NCI-H226 (cell line): ENCODE measurements at regions not wholly inside any gene's neighbourhood (a gene's known extent, or its start where the extent isn't known, plus 50 kb on each side); places are given as distances from the start of the nearest gene placed in this dataset.
A peak's percentile ranks its signal among the peaks of the same experiment; 100 is the strongest.
"Not testable (repeated sequence)": the region's sequence is repeated elsewhere in the genome, so short reads cannot be mapped to it uniquely, and the experiment has no call there.

Experiments
- DNase-seq: peaks from one replicate; pipeline ENCODE4 v3.0.0-alpha.2; 2015

DNA sequence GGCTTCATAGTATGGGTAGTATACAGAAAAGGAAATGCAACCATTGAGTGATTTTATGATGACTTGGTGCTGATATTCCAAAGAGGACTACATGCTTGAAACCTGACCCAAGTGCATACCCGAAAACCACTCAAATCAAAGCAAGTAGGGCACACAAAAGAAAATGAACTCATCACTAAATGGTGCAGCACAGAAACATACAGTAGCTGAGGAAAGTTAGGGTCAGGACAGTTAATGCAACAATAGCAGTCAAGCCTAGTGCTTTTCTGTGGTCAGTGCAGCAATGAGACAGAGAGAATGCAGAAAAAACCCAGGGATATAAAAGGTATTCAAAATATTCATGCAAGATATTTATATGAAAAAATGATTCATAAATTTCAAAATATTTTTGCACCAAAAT, 711.1 kb downstream of the EPHA7 start:
- no peak for DNase-seq

DNA sequence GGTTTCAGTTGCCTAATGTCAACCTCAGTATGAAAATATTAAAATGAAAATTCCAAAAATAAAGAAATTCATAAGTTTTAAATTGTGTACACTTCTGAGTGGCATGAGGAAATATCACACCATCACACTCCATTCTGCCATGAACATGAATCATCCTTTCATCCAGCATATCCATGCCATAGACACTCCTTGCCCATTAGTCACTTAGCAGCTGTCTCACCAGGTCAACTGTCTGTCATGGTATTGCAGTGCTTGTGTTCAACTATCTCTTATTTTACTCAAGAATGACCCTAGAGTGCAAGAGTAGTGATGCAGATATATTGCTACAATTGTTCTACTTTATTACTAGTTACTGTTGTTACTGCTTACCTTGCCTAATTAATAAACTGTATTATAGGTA, 712.4 kb downstream of the EPHA7 start:
- peak; percentile 34 for DNase-seq

DNA sequence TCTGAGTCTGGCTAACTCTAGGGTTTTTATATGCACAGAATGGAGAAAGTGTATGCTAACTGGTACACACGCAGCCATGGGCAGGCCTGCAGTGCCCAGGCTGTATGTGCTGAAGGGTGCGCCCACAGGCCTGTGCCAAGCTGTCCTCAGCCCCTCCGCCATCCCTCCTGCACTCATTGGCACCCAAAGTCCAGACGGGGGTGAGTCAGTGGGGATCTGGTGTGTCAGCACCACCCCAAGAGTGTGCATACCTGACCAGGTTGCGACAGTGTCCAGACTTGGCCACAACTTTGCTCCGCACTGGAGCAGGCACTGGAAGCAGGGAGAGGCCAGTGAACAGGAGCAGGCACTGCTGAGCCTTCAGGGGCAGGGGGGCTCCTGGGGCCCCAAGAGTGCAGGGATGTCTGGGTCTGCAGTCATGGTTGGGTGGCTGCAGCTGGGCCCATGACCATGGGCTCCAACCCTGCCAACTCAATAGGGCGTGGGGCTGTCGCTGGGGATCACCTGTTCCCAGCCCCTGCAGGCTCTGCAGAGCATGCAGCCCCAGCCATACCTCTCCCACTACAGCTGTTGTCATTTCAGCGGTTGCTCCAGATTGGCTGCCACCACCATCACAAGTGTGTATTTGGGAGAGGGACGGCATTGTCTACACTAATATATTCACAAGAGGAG, 717.8 kb downstream of the EPHA7 start:
- no peak for DNase-seq

DNA sequence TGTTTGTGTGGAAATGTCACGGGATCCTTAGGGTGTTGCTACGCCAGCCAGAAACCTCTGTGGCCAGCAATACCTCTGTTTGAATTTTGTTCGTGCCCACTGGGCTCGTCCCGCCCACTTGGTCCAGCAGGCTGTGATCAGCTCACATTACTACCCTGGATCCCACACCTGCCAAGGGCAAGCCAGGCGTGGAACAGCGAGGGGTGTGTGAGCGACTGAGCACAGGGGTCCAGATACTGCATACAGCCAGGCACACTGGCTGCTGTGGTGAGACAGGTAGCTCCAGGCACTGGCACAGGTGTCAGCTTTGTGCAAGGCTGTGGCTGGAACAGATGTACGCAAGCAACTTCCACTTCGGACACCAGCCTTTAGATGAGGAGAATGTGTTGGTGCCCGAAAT, 718.9 kb downstream of the EPHA7 start:
- DNase-seq = no peak

DNA sequence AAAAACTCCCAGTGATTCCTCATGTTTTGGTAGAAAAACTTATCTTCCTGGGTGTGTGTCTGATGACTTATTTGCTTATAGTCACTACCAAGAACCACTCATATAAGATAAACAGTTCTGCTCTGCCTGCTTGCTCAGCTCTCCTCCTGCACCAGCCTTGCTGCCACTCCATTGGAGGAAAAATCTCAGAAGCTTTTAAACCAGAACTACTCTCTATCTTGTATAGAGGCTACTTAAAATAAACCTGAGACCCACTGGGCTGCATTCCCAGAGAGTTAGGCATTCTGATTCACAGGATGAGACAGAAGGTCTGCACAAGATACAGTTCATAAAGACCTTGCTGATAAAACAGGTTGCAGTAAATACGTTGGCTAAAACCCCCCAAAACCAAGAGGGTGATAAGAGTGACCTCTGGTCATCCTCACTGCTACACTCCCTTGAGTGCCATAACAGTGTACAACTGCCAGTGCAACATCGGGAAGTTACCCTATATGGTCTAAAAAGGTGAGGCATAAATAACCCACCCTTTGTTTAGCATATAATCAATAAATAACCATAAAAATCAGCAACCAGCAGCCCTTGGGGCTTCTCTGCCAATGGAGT, 728.3 kb downstream of the EPHA7 start:
- DNase-seq = peak; percentile 81

DNA sequence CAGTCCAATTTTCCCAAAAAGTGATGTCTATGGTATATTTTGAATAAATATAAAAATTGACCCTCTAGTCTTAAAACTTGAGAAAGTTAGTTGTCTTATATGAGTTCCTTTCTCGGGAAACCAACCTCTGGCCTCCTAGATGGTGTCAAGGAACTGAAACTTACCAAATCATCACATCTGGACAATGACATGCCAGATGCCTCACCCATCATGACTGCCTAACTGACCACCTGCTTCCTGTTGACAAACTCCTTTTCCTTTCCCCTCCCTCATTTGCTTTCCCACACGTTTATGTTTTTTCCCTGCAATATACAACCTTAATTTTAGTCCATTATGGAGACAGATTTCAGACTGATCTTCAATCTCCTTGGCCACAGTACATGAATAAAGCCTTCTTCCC, 731.0 kb downstream of the EPHA7 start:
- no peak for DNase-seq

DNA sequence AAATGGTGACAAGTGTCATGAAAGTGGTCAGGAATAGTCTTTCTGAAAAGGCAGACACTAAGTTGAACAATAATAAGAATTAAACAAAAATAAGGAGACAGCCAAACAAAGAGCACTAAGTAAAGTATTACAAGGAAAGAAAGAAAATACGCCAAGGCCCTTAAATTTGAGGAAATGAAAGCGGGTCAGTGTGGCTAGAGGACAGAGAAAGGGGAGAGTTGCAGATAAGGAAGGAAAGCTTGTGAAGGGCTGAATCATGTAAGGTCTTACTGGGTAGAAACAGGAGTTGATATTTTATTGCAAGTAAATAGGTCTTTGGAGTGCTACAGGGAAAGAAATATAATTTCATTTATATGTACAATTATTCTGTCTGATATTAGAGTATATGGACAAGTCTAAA, 732.1 kb downstream of the EPHA7 start:
- DNase-seq = no peak

DNA sequence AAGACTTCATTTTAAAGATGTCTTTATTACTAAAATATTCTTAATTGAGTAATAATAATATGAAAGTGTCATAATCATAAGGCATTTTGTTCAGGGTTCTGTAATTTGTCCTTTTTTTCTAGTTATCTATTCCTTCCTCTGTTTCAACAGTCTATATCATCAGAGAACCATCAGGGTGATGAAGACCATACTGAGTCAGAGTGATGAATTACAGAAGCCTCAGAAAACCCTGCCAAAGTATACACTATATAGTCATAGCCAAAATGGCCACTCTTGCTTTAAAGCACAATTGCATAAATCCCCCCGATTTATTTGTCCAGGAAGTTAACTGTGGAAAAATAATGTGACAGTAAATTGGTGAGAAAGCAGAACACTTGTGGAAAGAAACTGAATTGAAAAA, 735.0 kb downstream of the EPHA7 start:
- peak; percentile 72 for DNase-seq

DNA sequence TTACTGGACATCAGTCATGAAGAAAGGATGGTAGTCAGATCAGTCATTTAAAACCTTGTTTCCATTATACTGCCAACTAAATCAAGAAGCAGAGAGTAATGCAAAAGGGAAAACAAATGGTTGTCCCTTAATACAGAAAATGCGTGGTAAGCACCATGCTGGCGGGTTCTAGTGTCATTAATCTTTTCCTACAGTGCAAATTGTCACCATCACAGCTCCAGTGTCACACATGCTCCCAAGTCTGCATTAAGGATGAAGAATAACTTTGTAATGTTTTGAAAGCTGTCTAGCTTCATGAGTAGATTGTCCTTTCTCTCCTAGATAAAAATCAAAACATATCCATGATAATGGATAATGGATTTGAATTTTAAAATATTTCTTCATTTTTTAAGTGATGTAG, 735.6 kb downstream of the EPHA7 start:
- DNase-seq = no peak

DNA sequence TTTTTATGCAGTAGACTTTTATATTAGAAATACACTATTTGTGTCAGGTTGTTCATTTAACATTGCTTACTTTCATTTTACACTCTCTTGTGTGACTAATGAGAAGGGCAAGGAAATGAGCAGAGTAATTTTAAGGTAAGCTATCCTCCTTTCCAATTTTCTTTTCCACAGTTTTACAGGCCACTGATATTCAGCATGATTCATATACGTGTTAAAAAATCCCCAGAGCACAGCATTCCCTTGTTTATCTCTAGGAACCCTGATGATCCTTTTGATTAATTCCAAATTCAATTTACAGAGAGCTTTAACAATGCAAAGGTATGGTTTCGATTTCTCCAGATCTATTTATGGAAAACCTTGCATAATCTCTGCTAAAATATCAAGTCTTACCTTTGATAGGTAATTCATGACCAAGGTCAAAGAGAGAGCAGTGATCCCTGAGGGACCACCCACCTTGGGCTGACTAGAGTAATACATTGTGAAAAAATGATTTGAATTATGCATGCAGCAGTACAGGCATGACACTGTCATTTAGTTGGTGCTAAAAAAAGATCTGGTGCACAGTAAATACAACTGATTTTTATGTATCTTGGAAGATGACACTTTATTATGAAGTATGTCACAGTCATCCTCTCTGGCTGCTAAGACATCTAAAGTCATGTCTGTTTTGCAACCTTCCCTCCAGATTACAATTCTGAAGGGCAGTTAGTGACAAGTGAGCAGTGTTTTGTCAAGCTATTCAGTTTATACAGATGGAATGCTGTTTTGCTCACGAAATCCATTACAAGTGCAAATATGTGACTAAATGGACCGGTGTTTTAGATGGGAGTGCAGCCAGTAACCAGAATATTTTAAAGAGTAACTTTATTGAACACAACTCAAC, 736.6 kb downstream of the EPHA7 start:
- DNase-seq = no peak

DNA sequence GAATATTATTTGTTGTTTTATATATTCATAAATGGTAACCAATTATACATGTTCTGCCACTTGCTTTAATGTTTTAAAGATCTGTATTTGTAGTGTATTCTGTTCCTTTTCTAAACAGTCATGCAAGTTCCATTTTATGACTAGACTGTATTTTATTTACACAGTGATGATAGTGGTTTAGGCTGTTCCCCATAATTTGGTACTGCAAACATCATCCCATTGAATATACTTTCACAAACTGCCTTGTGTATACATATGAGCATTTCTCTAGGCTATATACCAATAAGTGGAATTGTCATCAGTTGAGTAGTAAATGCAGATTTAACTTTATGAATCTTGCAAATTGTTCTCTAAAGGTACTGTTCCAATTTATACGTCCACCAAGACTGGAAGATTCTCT, 738.0 kb downstream of the EPHA7 start:
- DNase-seq = no peak

DNA sequence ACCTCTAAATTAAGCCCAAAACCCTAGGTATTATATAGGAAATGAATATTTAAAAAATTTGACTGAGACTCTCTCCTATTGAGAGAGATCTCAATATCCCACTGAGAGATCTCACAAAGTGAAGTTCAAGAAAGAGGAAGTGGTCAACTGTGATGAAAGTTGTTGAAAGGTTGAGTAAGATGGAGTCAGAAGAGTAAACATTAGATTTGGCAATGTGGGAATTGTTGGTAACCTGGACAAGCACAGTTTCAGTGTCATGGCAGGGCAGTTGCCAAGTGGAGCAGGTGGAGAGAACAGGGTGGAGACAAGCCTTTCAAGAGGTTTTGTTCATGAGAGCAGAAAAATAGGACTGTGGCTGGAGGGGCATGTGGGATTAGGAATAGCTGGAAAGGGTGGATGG, 747.9 kb downstream of the EPHA7 start:
- DNase-seq = peak; percentile 3

DNA sequence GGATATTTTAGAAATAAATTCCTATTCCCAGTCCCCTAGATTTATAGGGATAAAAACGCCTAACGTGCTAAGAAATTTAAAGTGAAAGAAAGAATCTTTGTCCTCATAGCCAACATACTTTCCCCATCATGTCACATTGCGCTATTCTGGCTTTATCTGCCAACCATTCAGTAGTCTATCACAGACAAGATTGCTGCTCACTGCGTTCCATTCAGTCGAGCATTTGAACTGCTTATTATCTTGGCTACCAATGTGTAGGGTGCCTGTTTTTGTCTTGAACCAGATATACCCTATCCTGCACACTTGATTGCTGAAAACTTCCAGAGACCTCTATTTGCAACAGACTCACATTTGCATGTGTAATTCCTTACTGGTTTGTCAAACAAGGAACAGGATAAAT, 751.5 kb downstream of the EPHA7 start:
- no peak for DNase-seq

DNA sequence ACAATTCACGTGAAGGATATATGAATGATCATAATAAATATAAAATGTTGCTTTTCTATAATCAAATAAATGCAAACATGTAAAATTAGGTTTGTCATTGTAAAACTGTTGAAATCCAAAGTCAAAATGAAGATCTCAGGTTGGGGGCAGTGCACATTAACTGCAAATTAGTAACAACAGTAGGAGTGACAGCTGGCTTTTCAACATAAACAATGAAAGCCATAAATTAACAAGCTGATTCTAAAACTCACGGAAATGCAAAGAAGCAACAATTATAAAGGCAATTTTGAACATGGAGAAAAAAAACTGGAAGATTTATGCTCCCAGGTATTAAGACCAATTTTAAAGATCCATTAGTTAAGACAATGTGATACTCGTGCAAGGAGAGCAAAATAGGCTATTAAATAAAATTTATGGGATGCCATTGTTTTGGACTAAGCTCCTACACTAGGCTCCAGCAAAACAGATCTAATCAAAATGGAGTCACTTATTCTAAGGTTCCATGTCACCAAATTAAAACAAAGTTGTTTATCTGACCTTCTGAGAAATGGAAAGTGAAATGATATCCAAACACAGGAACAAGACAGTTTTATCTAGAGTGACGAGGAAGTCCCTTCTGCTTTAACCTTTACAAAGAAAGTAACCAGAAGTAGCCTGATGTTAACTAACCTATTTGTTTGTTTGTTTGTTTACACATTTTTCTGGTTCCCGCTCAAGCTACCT, 770.8 kb downstream of the EPHA7 start:
- DNase-seq = no peak

DNA sequence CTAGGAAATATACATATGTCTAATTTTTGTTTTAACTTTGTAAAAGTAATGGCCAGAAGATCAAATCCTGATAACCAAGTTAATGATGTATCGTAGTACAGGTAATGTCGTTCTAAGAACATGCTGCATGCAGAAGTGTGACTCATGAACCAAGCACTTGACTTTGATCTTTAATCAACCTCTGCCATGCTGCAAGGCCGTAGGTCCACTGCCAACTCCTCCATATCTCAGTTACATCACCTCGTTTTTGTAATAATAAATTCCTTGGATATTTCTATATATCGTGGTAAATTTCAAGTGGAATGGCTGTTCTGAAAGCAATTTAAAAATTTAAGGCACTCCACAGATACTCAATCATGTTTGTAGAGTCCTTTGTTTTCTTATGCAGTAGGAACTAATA, 771.7 kb downstream of the EPHA7 start:
- DNase-seq = peak; percentile 86

DNA sequence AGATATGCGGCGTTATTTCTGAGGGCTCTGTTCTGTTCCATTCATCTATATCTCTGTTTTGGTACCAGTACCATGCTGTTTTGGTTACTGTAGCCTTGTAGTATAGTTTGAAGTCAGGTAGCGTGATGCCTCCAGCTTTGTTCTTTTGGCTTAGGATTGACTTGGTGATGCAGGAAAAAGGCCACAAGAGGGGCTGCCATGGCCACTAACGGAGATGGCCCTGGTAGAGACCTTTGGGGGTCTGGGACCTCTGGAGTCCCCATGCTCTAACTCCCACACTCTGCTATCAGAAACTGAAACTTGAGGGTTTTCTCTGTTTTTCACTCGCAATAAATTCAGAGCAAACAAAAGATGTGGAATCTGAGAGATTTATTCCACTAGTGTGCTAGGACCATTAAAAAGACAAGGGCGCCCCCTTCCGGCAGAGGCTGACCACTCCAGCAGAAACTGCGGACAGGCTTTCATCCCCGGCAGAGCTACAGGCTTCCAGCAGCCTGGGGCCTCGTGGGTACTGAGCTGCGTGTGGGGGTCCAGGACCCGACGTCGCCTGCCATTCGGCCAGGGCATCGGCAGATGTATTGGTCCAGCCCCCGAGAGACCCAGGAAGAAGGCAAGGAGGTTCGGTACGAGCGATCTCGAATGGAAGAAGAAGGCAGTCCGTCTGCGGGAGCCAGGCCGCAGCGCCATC, 775.1 kb downstream of the EPHA7 start:
- DNase-seq = not testable (repeated sequence)

DNA sequence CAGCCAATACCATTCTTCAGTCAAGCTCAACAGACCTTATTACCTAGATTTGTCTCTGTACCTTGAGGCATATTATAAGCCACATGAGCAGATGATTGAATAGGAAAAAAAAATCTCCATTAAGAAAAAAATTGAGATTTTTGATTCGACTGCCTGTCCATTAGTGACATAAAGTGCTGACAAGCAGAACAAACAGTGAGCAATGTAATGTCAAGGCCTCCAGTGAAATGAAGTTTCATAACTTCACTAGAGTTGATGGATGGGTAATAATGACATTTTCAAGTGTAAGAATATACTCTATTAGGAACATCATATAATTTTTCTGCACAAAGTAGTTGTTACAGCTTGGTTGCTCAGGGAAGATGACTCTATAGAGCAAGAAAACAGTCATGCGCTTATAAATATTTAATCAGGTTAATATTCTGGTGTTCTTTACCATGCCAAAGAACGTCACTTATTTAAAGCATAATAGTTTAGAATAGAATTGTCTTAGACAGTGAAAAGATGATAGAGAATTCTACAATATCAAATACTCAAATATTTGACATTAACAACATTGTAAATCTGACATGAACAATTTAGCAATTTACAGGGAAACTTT, 783.7 kb downstream of the EPHA7 start:
- no peak for DNase-seq

DNA sequence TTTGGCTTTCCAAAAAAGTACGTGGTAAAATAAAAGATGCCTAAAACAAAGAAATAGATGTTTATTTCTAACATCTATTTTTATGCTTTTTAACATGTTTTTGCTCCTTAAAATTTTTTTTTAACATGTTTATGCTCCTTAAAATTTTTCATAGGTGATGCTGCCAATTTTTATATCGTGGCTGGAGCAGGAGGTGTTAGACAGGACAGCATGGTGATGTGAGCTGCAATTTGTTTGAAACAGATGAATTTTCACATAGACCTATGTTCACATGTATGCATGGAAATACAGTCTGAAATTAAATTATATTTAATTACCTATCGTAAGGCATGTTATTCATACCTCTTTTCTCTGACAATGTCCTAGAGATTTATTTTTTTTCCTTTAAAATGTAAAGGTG, 784.8 kb downstream of the EPHA7 start:
- no peak for DNase-seq

DNA sequence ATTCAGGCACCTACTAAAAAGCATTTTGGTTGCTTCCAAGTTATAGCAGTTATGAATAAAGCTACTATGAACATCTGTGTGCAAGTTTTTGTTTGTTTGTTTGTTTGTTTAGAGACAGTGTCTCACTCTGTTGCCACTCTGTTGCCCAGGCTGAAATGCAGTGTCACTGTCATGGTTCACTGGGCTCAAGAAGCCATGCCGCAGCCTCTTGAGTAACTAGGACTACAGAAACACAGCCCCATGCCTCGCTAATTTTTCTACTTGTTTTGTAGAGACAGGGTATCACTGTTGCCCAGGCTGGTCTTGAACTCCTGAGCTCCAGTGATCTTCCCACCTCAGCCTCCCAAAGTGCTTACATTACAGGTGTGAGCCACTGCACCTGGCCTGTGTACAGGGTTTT, 795.9 kb downstream of the EPHA7 start:
- DNase-seq = no peak

DNA sequence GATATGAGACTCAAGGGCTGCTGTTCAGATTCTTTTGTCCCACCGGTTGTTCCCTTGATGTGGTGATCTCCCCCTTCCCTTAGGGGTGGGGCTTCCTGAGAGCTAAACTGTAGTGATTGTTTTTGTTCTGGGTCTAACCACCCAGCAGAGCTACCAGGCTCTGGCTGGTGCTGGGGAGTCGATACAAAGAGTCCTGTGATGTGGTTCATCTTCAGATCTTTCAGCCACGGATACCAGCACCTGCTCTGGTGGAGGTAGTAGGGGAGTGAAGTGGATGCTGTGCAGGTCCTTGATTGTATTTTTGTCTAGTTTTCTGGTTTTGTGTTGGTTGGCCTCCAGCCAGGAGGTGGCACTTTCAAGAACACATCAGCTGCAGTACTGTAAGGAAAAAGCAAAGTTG, 801.6 kb downstream of the EPHA7 start:
- no peak for DNase-seq

DNA sequence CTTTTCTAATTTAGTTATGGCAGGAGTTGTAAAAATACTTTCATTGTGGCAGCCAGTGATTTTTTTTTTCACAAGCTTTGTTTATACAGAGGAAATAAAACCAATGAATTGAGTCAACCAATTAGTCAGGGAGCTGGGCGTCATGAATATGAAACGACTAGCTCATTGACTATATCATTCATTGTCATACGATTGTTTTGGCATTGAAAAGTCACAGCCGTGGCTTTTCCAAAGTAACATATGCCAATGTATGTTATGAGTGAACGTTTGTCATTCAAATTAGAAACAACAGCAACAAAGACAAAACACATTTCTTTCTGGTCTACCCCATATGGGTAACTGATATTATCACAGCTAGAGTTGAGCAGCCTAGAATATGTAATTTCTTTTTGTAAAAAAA, 810.6 kb downstream of the EPHA7 start:
- DNase-seq = no peak

DNA sequence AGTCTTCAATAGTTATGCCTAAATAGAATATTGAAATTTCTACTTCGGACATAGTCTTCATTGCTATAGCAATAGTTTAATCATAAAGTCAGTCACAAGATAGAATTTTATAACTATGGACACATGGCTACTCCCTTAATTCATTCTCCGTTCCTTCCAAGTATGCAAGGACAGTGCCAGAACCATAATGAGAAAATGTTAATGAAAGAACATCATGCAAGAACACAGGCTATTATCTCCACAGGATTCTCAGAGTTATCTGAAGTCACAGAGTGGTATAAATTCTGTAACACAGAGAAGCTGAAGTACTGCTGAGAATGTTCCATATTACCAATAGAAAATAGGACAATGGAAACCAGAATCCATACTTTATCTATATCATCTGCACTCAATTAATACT, 826.2 kb downstream of the EPHA7 start:
- DNase-seq = no peak
